GM19351 (cell line): ENCODE measurements at regions not wholly inside any gene's neighbourhood (a gene's known extent, or its start where the extent isn't known, plus 50 kb on each side); places are given as distances from the start of the nearest gene placed in this dataset.

Source experiments
- ATAC-seq: cut with Tn5 transposase; IDR thresholded peaks from one replicate; pipeline ENCODE4 v1.9.1; 2021; ENCODE audit warnings: mild to moderate bottlenecking, moderate library complexity; ENCODE audit not compliant: unreplicated experiment

- ATAC-seq, result no peak
Observed at GRCh38 chr20:63073738-63074065, 66.9 kb upstream of the BHLHE23 start.

GRCh38 chr20:63072991-63073737 lies 66.4 kb upstream of the BHLHE23 start:
- ATAC-seq, result no peak

- ATAC-seq, result no peak
Observed at GRCh38 chr20:63072231-63072791, 65.5 kb upstream of the BHLHE23 start.

GRCh38 chr20:63071541-63072181 lies 64.9 kb upstream of the BHLHE23 start:
- no peak for ATAC-seq

- no peak for ATAC-seq
Observed at GRCh38 chr20:63070771-63071540, 64.2 kb upstream of the BHLHE23 start.

GRCh38 chr20:63070301-63070625 lies 63.5 kb upstream of the BHLHE23 start:
- no peak for ATAC-seq

- no peak for ATAC-seq
Observed at GRCh38 chr20:63068711-63069367, 62.1 kb upstream of the BHLHE23 start.

- ATAC-seq, result no peak
Observed at GRCh38 chr20:63067721-63068560, 61.2 kb upstream of the BHLHE23 start.

GRCh38 chr20:63067266-63067635 lies 60.5 kb upstream of the BHLHE23 start:
- no peak for ATAC-seq

- no peak for ATAC-seq
Observed at GRCh38 chr20:63066506-63067265, 59.9 kb upstream of the BHLHE23 start.

GRCh38 chr20:63065911-63066310 lies 59.1 kb upstream of the BHLHE23 start:
- no peak for ATAC-seq

- ATAC-seq, result no peak
Observed at GRCh38 chr20:63064745-63065711, 58.3 kb upstream of the BHLHE23 start.

GRCh38 chr20:63064310-63064709 lies 57.5 kb upstream of the BHLHE23 start:
- ATAC-seq, result no peak

- ATAC-seq, result no peak
Observed at GRCh38 chr20:63062188-63063140, 55.7 kb upstream of the BHLHE23 start.

- no peak for ATAC-seq
Observed at GRCh38 chr20:63061771-63062100, 55.0 kb upstream of the BHLHE23 start.

- no peak for ATAC-seq
Observed at GRCh38 chr20:63061051-63061770, 54.4 kb upstream of the BHLHE23 start.
